Femur (tissue), 1 donor: ENCODE measurements at regions not wholly inside any gene's neighbourhood (a gene's known extent, or its start where the extent isn't known, plus 50 kb on each side); places are given as distances from the start of the nearest gene placed in this dataset.

ENCODE experiments used
- DNase-seq: peaks from one replicate; pipeline ENCODE4 v3.0.0-alpha.2; 2017

GRCh38 chr2:187943772-187944369, 347.8 kb upstream of the GULP1 start:
- no peak for DNase-seq

DNA sequence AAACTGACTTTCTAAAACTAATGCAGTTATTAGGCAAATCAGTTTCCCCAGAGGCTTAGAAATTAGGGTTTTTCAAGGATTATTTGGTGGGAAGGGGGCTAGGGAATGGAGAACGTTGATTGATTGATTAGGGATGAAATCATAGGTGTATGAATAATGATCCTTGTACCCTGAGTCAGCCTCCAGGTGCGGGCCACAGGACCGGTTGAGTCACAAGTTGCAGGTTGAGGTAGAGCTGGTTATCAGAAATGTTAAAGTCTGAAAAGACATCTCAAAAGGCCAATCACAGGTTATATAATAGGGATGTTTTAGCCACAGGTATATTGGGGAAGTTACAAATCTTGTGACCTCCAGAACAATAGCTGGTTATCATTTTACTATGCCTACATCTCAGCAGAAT, 341.8 kb upstream of the GULP1 start:
- no peak for DNase-seq

DNA sequence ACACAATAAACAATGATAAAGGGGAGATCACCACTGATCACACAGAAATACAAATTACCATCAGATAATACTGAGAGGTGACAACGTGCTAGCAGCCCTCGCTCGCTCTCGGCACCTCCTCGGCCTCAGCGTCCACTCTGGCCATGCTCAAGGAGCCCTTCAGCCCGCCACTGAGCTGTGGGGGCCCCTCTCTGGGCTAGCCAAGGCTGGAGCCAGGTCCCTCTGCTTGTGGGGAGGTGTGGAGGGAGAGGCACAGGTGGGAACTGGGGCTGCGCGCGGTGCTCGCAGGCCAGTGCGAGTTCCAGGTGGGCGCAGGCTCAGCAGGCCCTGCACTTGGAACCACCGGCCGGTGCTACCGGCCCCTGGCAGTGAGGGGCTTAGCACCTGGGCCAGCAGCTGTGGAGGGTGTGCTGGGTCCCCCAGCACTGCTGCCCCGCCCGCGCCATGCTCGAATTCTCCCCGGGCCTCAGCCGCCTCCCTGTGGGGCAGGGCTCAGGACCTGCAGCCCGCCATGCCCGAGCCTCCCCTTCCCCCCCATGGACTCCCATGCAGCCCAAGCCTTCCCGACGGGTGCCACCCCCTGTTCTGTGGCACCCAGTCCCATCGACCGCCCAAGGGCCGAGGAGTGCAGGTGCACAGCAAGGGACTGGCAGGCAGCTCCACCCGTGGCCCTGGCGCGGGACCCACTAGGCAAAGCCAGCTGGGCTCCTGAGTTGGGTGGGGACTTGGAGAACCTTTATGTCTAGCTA, 340.0 kb upstream of the GULP1 start:
- DNase-seq, result no peak

DNA sequence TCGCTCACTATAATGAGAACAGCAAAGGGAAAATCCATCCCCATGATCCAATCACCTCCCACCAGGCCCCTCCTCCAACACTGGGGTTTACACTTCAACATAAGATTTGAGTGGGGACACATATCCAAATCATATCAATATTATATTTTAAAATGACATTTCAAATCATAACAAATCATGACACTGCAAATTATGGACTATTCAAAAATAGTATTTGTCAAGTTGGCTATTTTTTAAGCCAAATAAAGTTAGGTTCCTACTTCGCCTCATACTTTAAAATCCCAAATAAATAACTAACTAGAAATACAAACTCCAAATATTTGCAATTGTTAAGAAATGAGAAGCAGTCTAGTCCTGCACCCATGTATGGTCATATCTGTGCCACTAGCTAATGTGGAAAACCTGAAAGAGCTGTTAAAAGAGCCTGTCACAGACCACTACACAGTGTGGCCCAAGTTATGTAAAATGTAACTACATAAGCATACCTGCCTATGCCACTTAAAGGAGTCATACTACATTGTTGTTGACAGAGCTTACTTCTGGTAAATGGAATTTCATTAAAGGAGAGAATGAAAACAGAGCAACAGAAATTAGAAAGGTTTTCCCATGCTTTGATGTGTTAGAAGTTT, 334.7 kb upstream of the GULP1 start:
- DNase-seq, result no peak

DNA sequence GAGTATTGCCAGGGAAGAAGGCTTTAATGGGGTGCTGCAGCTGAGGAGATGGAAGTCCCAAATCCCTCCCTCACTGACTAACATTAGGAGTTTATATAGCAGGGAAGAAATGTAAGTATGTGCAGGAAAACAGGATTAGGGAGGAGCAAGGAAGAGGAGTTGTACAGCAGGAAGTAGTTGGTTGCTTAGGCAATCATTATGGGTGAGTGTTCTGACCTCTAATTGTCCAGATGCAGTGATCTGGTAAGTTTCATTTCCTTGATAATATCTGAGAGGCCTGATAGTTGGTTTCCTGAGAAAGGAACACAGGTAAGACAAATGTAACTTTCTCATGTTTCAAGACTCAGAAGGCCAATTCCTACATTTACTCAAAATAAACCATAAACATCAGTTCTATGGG, 331.9 kb upstream of the GULP1 start:
- no peak for DNase-seq

GRCh38 chr2:187962538-187962937, 329.1 kb upstream of the GULP1 start:
- no peak for DNase-seq

DNA sequence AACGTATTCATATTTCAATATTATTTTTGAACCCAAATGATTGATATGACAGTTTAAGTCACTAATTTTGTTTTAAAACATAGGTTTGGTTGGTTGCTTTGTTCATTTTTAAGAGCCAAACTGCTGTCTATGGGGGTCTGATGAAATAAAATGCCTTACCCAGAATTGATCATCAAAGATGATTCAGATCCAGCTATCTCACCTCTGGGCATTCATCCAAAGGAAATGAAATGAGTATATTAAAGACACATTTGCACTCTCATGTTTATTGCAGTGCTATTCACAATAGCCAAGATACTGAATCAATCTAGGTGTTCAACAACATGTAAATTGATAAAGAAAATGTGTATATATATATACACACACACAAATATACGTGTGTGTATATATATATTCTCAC, 326.9 kb upstream of the GULP1 start:
- no peak for DNase-seq

DNA sequence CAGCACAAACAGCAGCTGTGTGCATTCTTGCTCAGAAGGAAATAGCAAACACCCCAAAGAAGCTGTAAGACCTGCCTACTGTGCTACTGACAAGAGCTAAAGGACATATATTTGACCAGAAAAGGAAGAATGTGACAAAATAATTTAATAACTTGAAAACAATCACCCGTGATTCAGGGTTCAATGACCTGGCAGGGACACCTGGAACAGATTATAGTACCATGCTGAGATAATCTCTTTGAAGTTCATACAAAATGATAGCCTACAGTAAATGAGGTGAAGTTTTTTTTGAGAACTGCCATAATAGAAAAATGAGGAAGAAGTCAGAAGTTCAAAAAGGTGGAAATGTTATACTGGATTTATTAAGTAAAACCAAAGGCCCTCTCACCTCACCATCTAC, 324.8 kb upstream of the GULP1 start:
- DNase-seq, result no peak

DNA sequence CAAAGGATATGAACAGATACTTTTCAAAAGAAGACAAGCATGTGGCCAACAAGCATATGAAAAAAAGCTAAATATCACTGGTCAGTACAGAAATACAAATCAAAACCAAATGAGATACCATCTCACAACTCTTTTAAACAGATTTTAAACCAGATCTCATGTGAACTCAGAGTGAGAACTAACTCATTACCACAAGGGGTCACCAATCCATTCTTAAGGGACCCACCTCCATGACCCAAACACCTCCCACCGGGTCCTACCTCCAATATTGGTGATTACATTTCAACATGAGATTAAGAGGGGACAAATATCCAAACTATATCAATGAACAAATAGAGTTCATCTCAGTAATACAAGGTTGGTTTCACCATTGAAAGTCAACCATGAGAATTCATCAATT, 319.8 kb upstream of the GULP1 start:
- no peak for DNase-seq

GRCh38 chr2:187976259-187976985, 315.3 kb upstream of the GULP1 start:
- no peak for DNase-seq

DNA sequence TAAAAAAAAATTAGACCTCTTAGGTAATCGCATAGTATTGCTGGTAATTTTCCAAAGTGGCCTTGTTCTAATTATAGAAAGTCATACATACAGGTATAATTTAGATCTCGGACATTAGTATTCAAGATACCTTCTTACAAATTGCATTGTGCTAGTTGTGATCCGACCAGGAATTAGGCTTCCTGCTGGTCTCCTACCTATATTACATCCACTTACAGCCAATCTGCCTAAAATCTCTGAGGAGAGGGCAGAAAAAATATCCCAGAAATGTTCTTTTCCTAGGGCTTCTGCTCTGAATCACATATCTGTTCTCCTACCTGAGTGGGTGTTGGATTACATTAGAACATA, 314.7 kb upstream of the GULP1 start:
- no peak for DNase-seq

GRCh38 chr2:187978356-187978755, 313.3 kb upstream of the GULP1 start:
- DNase-seq, result no peak

DNA sequence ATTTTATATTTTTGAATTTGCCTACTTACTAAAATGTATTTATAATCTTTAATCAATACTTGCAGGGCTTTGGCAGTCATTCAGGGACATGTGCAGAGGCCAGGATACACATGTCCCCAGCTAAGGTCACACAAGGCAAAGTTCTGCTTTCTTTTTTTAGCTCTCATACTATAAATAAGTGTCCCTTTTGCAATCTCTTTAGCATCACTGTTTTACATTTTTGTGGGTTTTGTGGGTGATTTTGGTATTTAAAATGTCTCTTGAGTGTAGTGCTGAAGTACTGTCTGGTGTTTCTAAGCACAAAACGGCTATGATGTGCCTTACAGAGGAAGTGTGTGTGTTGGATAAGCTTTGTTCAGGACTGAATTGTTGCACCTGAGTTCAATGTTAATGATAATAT, 309.0 kb upstream of the GULP1 start:
- no peak for DNase-seq

GRCh38 chr2:187985195-187985594, 306.5 kb upstream of the GULP1 start:
- no peak for DNase-seq

DNA sequence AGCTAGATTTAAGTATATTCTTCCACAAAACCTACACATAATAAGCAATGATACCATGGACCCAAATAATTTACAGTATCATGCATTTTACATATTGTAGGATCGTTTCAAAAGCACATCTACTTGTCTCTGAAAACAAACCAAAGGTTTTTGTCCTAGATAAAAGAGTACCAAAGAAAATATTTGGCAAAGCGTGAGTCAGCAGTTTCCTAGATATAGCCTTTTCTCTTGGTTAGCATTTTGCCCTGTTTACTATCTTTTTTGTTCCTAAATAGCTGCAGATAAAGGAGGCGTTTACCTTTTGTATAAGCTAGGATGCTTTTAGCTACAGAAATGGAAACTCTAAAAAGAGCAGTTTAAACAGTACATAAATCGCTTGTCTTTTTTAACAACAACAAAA, 305.8 kb upstream of the GULP1 start:
- no peak for DNase-seq

GRCh38 chr2:187986390-187987105, 305.1 kb upstream of the GULP1 start:
- no peak for DNase-seq

DNA sequence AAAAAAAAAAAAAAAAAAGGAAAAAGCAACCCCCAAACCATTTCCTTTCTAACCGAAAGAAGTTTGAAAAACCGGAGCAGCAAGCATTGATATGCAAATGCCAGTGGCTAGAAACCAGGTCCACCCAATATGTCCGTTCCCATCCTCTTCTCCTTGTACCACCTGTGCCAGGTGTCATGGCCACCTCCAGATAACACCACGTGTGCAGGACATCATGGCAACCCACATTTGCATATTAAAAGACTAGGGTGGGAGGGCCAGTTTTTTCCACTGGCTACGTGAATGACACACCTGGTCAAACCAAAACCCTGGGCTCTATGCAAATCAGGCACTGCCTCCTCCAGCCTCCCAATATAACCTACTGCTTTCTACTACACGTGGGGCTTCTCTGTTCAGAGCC, 303.3 kb upstream of the GULP1 start:
- DNase-seq, result no peak

- DNase-seq, result no peak
Measured at GRCh38 chr2:187989925-187990623, 301.6 kb upstream of the GULP1 start.

- no peak for DNase-seq
Measured at GRCh38 chr2:187991389-187991788, 300.3 kb upstream of the GULP1 start.

DNA sequence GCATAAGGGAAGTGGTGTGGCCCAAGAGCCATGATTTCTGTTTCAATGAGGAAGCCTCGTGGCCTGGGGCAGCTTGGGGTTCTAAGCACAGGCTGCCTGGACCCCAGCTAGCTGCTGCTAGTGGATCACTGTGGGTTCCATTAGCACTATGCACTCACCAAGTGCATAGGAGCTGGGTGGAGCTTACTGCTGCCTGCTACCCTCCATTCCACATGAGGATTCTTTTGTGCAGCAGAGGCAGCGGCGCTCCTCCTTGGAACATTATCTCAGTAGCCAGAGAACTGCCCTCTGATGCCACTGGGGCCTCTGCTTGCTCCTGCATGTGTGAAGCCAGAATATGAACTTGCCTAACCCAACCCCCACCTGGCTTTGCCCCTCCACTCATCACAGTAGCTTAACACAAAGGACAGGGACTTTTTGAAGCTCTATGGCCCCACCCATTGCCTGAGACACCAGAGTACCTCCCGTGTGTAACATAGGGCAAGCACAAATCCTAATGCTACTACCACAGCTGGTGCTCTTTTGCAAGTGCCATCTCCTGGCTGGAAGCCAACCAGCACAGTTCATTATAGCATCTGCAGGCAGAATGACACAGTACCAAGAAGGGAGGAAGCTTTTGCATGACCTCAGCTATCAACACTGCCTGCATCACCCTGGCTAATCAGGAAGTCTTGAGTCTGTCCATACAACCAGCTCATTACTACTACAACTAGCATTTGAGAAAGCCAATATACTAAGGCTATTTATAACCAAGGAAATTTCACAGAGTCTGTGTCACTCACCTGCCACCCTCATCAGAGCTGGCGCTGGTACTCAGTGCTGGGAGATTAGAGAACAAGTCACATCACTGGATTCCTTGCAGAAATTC, 297.0 kb upstream of the GULP1 start:
- DNase-seq, result peak; percentile 61

DNA sequence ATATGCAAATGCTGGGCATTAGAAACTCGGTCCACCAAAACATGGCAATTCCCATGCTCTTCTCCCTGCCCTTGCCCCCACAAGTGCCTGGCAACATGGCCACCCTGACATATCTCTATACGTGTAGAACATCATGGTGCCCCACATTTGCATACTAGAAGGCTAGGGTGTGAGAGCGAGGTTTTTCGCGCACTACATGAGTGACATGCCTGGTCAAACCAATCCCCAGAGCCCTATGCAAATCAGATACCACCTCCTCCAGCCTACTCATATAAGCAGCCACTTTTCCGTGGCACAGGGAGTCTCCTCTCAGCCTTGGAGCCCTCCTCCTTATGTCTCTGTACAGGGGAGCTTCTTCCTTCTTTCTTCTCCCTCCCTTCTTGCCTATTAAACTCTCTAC, 296.1 kb upstream of the GULP1 start:
- no peak for DNase-seq

DNA sequence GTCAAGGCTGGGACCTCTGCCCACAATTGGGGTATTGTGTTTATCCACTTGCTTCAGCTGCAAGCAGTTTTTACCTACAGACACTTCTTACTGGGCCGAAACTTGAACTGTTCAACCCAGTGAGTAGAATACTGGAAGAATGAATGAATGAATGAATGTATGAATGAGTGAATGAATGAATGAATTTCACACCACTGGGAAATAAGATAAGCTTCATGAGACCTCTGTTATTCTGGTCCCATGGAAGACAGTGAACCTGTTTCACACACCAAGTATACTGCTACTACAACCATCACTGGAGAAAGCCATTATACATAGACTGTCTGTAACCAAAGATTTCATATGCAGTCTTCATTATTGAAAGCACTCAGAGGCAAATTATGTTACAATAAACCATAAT, 295.0 kb upstream of the GULP1 start:
- no peak for DNase-seq
